ENCODE measurements at regions not wholly inside any gene's neighbourhood (a gene's known extent, or its start where the extent isn't known, plus 50 kb on each side); places are given as distances from the start of the nearest gene placed in this dataset.
"Not testable (repeated sequence)": the region's sequence is repeated elsewhere in the genome, so short reads cannot be mapped to it uniquely, and the experiment has no call there.

- not testable (repeated sequence) for ATAC-seq (replicated peaks); H3K27ac Mint-ChIP-seq; DNase-seq; H3K4me1 Mint-ChIP-seq; H3K4me3 Mint-ChIP-seq; H3K27me3 Mint-ChIP-seq
- H3K9me3 Mint-ChIP-seq: peaks cover 55 to 61% of the 10 kb centered on the region in 2 donors
- H3K36me3 Mint-ChIP-seq: peaks cover 22 to 44% of the 10 kb centered on the region in 2 donors
Measured at GRCh38 chr16:34609435-34609834, 1150.0 kb downstream of the TP53TG3F start.

Measured in stimulated activated naive B cell treated with anti-CD40 and anti-IgM and Interleukin-4, amounts not matched to agents 10 μg/mL and 1 μg/mL and 100 μg/mL, for 72 hours (primary cell).